ENCODE measurements at regions not wholly inside any gene's neighbourhood (a gene's known extent, or its start where the extent isn't known, plus 50 kb on each side); places are given as distances from the start of the nearest gene placed in this dataset.
"Not testable (repeated sequence)": the region's sequence is repeated elsewhere in the genome, so short reads cannot be mapped to it uniquely, and the experiment has no call there.

DNA sequence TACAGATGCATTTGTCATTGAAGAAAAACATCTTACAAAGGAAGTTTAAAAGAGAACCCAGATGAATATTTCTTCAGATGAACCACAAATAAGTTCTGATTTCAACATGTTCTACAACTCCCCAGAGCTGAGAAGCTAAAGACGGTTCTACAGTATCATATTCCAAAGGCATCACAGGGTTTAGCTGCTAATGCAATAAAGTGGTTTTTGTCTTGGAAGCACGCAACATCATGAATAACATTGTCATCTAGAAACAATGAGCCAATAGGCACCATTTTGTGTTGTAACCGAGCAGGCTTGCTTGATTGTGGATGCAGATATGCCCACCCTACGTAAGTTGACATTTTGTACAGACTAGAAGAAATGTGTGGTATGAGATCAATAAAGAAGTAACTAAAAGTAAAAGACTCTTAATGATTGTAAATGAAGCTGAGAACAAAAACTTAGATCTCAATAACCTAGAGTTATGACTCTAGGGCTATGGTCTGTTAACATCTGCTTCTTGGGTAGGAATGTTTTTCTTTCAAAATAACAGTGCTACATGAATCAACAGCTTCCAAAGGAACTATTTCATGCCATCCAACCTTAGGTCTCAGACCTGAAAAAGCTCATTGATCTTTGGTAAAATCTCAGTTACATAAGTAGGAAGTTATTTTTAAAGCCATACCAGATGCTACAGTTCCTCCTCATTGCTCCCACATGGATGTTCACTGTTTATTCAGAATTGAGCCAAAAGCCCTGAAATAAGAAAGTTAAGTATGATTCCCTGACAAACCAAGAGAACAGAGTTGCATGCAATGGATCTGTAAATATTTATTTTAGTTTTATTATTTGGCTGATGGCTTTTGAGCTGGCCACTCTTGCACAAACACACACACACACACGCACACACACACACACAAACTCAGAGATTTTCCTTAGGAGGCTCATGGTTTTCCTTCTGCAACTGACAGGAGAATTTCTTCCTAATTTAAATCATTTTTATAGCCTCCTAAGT, 118.7 kb upstream of the SLCO6A1 start:
- Histone ChIP-seq H3K9ac (ENCODE audit: low read depth, low read length) (no peak overlapping the region), H3K27ac (ENCODE audit: low read length) (no peak overlapping the region), H3K4me1 (ENCODE audit: insufficient read depth, low read length) (no peaks in the 10 kb centered on the region), H3K4me3 (ENCODE audit: low read length) (no peak overlapping the region), H3K27me3 (ENCODE audit: insufficient read depth, low read length) (no peaks in the 10 kb centered on the region), H3K36me3 (ENCODE audit: insufficient read depth, low read depth, low read length) (no peaks in the 10 kb centered on the region), H3K9me3 (ENCODE audit: insufficient read depth, low read depth, low read length) (no peaks in the 10 kb centered on the region)

DNA sequence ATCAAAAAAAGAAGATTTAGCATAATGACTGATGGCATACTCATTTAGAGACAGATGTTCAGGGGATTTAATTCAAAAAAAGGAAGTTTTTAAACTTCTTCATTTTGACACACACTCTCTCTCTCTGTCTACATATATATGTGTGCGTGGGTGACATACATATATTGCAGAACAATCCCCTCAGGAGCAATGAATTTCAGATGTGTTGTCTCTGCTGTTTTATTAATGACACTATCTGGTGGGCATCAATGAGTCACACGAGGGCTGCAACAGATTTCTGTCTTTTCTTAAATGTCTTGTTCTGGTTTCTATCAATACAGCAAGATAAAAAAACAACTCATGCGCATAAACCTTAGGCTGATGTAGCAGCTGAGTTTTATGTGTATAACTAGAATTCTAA, 123.5 kb upstream of the SLCO6A1 start:
- no peaks in the 10 kb centered on the region for H3K27me3 ChIP-seq (ENCODE audit: insufficient read depth, low read length)
- no peak overlapping the region for H3K4me3 ChIP-seq (ENCODE audit: low read length)
- no peaks in the 10 kb centered on the region for H3K9me3 ChIP-seq (ENCODE audit: insufficient read depth, low read depth, low read length)
- no peaks in the 10 kb centered on the region for H3K4me1 ChIP-seq (ENCODE audit: insufficient read depth, low read length)
- H3K27ac ChIP-seq (ENCODE audit: low read length): no peak overlapping the region
- no peak overlapping the region for H3K9ac ChIP-seq (ENCODE audit: low read depth, low read length)
- no peaks in the 10 kb centered on the region for H3K36me3 ChIP-seq (ENCODE audit: insufficient read depth, low read depth, low read length)

DNA sequence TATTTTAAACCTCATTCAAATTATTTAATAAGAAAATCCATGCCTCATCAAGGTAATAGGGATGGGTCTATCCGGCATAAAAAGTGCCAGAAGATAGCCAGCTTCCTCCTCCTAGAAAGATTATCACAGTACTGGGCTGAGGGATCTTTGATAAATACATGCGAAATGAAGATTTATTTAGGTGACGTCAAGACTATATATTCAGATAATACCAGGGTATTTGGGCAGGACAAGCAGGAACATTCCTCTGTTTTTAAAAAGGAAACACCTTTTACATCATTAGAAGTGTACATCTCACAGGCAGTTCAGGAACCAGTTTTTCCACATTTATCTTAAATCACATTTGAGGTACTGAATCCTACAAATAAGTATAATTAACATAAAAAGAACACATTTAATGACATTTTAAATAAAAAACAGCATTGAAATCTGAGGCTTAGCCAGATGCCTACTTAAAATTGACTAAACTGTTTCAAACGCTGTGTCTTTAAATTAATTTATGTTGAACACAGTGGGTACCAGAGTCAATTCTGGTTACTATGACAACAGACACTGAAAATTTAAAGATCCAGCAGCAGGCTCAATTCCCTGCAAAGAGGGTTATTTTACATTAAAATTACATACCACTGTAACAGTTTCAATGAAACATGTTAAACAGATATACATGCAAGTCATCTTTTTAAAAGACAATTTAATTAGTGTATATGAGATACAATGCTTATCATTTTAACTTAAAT, 124.7 kb upstream of the SLCO6A1 start:
- H3K4me3 ChIP-seq (ENCODE audit: low read length): no peak overlapping the region
- H3K27me3 ChIP-seq (ENCODE audit: insufficient read depth, low read length): no peaks in the 10 kb centered on the region
- H3K27ac ChIP-seq (ENCODE audit: low read length): no peak overlapping the region
- no peak overlapping the region for H3K9ac ChIP-seq (ENCODE audit: low read depth, low read length)
- no peaks in the 10 kb centered on the region for H3K4me1 ChIP-seq (ENCODE audit: insufficient read depth, low read length)
- no peaks in the 10 kb centered on the region for H3K9me3 ChIP-seq (ENCODE audit: insufficient read depth, low read depth, low read length)
- H3K36me3 ChIP-seq (ENCODE audit: insufficient read depth, low read depth, low read length): no peaks in the 10 kb centered on the region

DNA sequence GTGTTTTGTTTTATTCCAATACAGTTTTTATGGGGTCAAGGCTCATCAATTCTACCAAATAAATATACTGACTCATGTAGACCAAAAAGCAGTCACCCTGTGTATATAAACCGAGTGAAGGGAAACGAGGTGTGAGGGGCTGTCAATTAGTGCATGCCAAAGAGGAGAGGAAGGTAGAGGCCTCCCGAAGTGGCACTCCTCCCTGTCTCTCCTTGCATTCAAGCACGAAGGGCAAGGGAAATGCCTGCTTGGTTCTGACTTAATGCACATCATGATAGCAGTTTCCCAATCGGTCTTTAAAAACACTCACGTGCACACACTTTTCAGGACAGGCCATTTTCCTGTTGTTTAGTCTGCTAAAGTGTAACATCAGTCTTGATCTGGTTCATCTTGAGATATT, 125.6 kb upstream of the SLCO6A1 start:
- Histone ChIP-seq H3K4me3 (ENCODE audit: low read length) (no peak overlapping the region), H3K27ac (ENCODE audit: low read length) (no peak overlapping the region), H3K27me3 (ENCODE audit: insufficient read depth, low read length) (no peaks in the 10 kb centered on the region), H3K36me3 (ENCODE audit: insufficient read depth, low read depth, low read length) (no peaks in the 10 kb centered on the region), H3K9ac (ENCODE audit: low read depth, low read length) (no peak overlapping the region), H3K4me1 (ENCODE audit: insufficient read depth, low read length) (no peaks in the 10 kb centered on the region), H3K9me3 (ENCODE audit: insufficient read depth, low read depth, low read length) (no peaks in the 10 kb centered on the region)

DNA sequence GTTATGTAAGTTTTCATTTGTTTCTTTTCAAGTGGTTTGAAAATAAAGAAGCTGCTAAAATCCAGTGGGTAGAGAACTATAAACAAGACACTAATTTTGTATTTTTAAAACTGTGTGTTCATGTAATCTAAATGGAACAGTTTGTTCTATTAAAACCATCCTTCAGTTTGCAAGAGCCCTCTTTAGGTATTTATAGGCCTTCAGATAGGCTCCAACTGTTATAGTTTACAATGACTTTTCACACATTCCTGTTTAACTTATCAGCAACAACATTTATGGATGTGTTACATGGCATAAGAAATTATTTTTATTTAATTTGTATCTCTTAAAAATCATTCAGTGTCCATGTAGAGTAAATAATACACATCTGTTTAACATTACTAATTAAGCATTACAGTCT, 126.7 kb upstream of the SLCO6A1 start:
- Histone ChIP-seq H3K4me3 (ENCODE audit: low read length) (no peak overlapping the region), H3K9me3 (ENCODE audit: insufficient read depth, low read depth, low read length) (no peaks in the 10 kb centered on the region), H3K27me3 (ENCODE audit: insufficient read depth, low read length) (no peaks in the 10 kb centered on the region), H3K9ac (ENCODE audit: low read depth, low read length) (no peak overlapping the region), H3K4me1 (ENCODE audit: insufficient read depth, low read length) (no peaks in the 10 kb centered on the region), H3K36me3 (ENCODE audit: insufficient read depth, low read depth, low read length) (no peaks in the 10 kb centered on the region), H3K27ac (ENCODE audit: low read length) (no peak overlapping the region)

DNA sequence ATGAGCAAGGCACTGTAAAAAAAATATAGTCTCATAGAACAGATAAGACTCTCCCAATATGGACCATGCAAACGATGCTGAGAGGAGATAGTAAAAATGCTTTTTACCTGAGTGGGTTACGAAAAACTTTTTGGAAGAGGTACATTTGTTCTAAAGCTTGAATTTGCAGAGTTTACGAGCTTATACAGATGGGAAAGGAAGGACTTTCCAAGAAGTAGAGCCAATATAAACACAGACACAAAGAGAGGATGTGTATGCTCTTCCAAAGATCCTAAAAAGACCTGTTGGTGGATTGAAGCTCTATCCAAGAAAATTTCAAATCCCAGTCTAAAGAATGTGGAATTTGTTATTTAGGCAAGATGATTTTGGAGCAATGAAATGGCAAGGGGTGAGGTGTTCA, 127.1 kb upstream of the SLCO6A1 start:
- Histone ChIP-seq H3K9ac (ENCODE audit: low read depth, low read length) (no peak overlapping the region), H3K27me3 (ENCODE audit: insufficient read depth, low read length) (no peaks in the 10 kb centered on the region), H3K36me3 (ENCODE audit: insufficient read depth, low read depth, low read length) (no peaks in the 10 kb centered on the region), H3K27ac (ENCODE audit: low read length) (no peak overlapping the region), H3K9me3 (ENCODE audit: insufficient read depth, low read depth, low read length) (no peaks in the 10 kb centered on the region), H3K4me3 (ENCODE audit: low read length) (no peak overlapping the region), H3K4me1 (ENCODE audit: insufficient read depth, low read length) (no peaks in the 10 kb centered on the region)

DNA sequence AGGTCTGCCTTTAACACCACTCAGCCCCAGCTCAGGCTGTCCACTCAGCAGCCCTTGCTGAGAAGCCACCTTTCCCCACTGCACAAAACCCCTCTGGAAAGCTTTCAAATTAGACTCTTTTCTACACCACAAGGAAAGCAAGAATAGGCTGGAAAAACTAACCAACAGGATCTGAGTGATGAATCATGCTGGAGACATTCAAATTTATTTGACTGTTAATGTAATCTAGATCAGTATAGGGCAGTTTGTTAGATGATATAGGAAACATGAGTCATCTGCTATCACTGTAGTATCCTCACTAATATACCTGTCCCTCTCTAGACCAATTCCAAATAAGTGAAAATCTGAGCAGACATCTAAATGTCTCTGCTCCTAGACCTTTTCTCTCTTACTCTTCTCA, 127.8 kb upstream of the PAM start:
- Histone ChIP-seq H3K27ac (ENCODE audit: low read length) (no peak overlapping the region), H3K9ac (ENCODE audit: low read depth, low read length) (no peak overlapping the region), H3K36me3 (ENCODE audit: insufficient read depth, low read depth, low read length) (no peaks in the 10 kb centered on the region), H3K4me3 (ENCODE audit: low read length) (no peak overlapping the region), H3K9me3 (ENCODE audit: insufficient read depth, low read depth, low read length) (no peaks in the 10 kb centered on the region), H3K27me3 (ENCODE audit: insufficient read depth, low read length) (no peaks in the 10 kb centered on the region), H3K4me1 (ENCODE audit: insufficient read depth, low read length) (no peaks in the 10 kb centered on the region)

DNA sequence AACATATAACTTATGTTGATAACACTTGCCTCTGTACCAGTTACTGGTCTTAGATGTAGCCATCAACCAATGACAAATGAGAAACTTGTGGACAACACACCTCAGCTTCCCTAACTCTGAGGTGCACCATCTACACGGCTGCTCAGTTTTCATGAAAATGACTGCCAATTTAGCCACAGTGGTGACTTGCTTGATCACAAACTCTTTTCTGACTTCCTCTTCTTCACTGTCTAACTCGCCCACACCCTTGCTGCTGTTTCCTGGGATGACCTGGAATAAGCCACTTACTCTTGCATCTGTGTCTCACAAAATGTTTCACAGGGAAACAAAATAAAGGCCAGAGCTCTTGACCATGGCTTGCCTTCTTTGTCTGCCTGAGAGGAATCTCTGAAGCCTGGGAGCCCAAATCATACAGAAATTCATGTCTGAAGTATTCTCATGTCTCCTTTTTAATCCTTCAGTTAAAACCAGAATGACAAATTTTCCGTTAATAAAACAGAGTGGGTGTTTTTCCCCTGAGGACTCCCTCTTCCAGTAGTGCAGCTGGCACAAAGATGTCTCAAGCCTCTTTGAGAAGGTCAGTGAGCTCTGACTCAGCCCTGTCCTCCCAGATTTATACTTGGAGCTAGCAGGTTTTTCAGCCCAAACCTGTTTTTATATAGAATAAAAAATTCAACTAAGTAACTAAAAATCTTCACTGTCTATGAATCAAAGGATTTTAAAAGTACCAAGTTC, 126.5 kb upstream of the PAM start:
- Histone ChIP-seq H3K27me3 (ENCODE audit: insufficient read depth, low read length) (no peaks in the 10 kb centered on the region), H3K27ac (ENCODE audit: low read length) (no peak overlapping the region), H3K4me1 (ENCODE audit: insufficient read depth, low read length) (no peaks in the 10 kb centered on the region), H3K9ac (ENCODE audit: low read depth, low read length) (no peak overlapping the region), H3K4me3 (ENCODE audit: low read length) (no peak overlapping the region), H3K36me3 (ENCODE audit: insufficient read depth, low read depth, low read length) (no peaks in the 10 kb centered on the region), H3K9me3 (ENCODE audit: insufficient read depth, low read depth, low read length) (no peaks in the 10 kb centered on the region; the same call in 1 of the 2 replicates)

DNA sequence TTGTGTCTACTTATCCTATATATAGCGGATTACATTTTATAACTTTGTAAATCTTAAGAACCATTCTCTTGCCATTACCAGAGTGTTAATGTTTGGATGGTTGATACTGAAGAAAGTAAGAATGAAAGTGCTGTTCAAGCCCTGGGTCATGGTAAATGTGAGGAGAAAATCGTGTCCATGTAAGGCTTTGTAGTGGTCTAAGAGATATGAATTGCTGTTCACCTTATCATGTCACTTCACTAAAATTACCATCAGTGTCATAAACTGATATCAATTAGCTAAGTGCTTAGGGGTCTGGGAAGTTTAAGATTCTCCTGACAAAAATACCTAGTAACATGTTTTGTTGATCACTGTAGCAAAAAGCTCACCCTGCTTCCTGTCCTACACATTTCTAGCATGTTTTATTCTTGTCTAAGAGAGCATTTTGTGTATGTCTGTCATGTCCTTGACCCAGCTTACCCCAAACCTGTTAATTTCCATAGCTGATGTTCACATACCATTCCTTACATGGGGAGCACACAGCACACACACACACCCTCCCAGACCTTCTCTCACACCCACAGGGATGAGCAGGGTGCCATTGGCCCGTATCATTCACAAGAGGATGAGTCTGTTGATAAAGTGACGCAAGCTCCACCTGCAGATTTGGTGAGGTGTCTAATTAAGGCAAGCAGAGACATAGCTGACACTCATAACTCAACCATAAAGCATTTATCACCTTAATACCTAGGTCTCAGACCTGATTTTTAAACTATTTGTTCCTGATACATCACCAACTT, 125.1 kb upstream of the PAM start:
- Histone ChIP-seq H3K9ac (ENCODE audit: low read depth, low read length) (no peak overlapping the region), H3K4me1 (ENCODE audit: insufficient read depth, low read length) (no peaks in the 10 kb centered on the region), H3K9me3 (ENCODE audit: insufficient read depth, low read depth, low read length) (no peaks in the 10 kb centered on the region; the same call in 1 of the 2 replicates), H3K4me3 (ENCODE audit: low read length) (no peak overlapping the region), H3K36me3 (ENCODE audit: insufficient read depth, low read depth, low read length) (no peaks in the 10 kb centered on the region), H3K27ac (ENCODE audit: low read length) (no peak overlapping the region), H3K27me3 (ENCODE audit: insufficient read depth, low read length) (no peaks in the 10 kb centered on the region)

DNA sequence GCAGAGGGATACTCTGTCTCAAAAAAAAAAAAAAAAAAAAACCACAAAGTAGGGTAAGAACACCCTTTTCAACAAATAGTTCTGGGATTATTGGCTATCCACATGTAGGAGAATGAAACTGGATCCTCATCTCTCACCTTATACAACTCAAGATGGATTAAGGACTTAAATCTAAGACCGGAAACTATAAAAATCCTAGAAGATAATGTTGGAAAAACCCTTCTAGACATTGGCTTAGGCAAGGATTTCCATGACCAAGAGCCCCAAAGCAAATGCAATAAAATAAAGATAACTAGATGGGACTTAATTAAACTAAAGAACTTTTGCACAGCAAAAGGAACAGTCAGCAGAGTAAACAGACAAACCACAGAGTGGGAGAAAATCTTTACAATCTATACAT, 119.7 kb upstream of the PAM start:
- not testable (repeated sequence) for H3K27ac ChIP-seq (ENCODE audit: low read length); H3K9me3 ChIP-seq (ENCODE audit: insufficient read depth, low read depth, low read length); H3K4me1 ChIP-seq (ENCODE audit: insufficient read depth, low read length); H3K4me3 ChIP-seq (ENCODE audit: low read length); H3K9ac ChIP-seq (ENCODE audit: low read depth, low read length); H3K27me3 ChIP-seq (ENCODE audit: insufficient read depth, low read length); H3K36me3 ChIP-seq (ENCODE audit: insufficient read depth, low read depth, low read length)

DNA sequence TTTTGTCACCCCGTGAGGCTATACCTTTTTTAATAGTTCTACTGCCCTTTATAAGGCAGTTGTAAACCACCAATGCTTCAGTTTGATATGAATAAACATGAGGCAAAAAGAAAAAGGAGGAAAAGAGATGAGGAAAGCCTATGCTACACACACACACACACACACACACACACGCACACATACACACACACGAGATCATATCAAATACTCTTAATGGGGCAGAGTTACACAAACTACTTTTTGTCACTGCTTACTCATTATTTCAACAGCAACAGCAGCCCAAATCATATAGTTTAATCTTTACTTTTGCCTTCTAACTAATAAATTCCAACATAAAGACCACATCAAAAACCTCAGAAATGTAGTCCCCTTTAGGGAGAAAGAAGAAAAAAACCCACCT, 116.8 kb upstream of the PAM start:
- Histone ChIP-seq H3K27me3 (ENCODE audit: insufficient read depth, low read length) (no peaks in the 10 kb centered on the region), H3K4me1 (ENCODE audit: insufficient read depth, low read length) (no peaks in the 10 kb centered on the region), H3K4me3 (ENCODE audit: low read length) (no peak overlapping the region), H3K36me3 (ENCODE audit: insufficient read depth, low read depth, low read length) (no peaks in the 10 kb centered on the region), H3K27ac (ENCODE audit: low read length) (no peak overlapping the region), H3K9me3 (ENCODE audit: insufficient read depth, low read depth, low read length) (no peaks in the 10 kb centered on the region; the same call in 1 of the 2 replicates), H3K9ac (ENCODE audit: low read depth, low read length) (no peak overlapping the region)

Data from iPS-20b (cell line).